NOMO-1 treated with dmso at 0.1 percent for 144 hours (cell line): ENCODE measurements at regions not wholly inside any gene's neighbourhood (a gene's known extent, or its start where the extent isn't known, plus 50 kb on each side); places are given as distances from the start of the nearest gene placed in this dataset.

Experiments
- DNase-seq: peaks from one replicate; lab custom pipeline; 2025; ENCODE audit not compliant: unreplicated experiment; lab: John Stamatoyannopoulos, UW

- DNase-seq: no peak
Observed at GRCh38 chr9:120292606-120293005, 287.4 kb downstream of the CDK5RAP2 start.

GRCh38 chr9:120291050-120291449 lies 288.9 kb downstream of the CDK5RAP2 start:
- no peak for DNase-seq

- DNase-seq: no peak
Observed at GRCh38 chr9:120289990-120290975, 289.7 kb downstream of the CDK5RAP2 start.

GRCh38 chr9:120289098-120289497 lies 290.9 kb downstream of the CDK5RAP2 start:
- no peak for DNase-seq

GRCh38 chr9:120286530-120286929 lies 293.4 kb downstream of the CDK5RAP2 start:
- no peak for DNase-seq

- no peak for DNase-seq
Observed at GRCh38 chr9:120284821-120285220, 295.1 kb downstream of the CDK5RAP2 start.

GRCh38 chr9:120281665-120282064 lies 298.3 kb downstream of the CDK5RAP2 start:
- no peak for DNase-seq

GRCh38 chr9:120267929-120268328 lies 312.0 kb downstream of the CDK5RAP2 start:
- no peak for DNase-seq

GRCh38 chr9:120265791-120266190 lies 314.2 kb downstream of the CDK5RAP2 start:
- DNase-seq: no peak

GRCh38 chr9:120264528-120264927 lies 315.4 kb downstream of the CDK5RAP2 start:
- no peak for DNase-seq

GRCh38 chr9:120263836-120264235 lies 316.1 kb downstream of the CDK5RAP2 start:
- DNase-seq: no peak

GRCh38 chr9:120261419-120261818 lies 318.5 kb downstream of the CDK5RAP2 start:
- no peak for DNase-seq

- DNase-seq: no peak
Observed at GRCh38 chr9:120259100-120259499, 320.9 kb downstream of the CDK5RAP2 start.

- no peak for DNase-seq
Observed at GRCh38 chr9:120258096-120258495, 321.9 kb downstream of the CDK5RAP2 start.

- no peak for DNase-seq
Observed at GRCh38 chr9:120257483-120257882, 322.5 kb downstream of the CDK5RAP2 start.

- DNase-seq: no peak
Observed at GRCh38 chr9:120256146-120256545, 323.8 kb downstream of the CDK5RAP2 start.

GRCh38 chr9:120252248-120252647 lies 327.7 kb downstream of the CDK5RAP2 start:
- DNase-seq: no peak

- DNase-seq: no peak
Observed at GRCh38 chr9:120242116-120242811, 337.7 kb downstream of the CDK5RAP2 start.

- no peak for DNase-seq
Observed at GRCh38 chr9:120236596-120236995, 343.4 kb downstream of the CDK5RAP2 start.

- DNase-seq: no peak
Observed at GRCh38 chr9:120235081-120235480, 344.9 kb downstream of the CDK5RAP2 start.

GRCh38 chr9:120230227-120230626 lies 349.7 kb downstream of the CDK5RAP2 start:
- no peak for DNase-seq

- DNase-seq: no peak
Observed at GRCh38 chr9:120221844-120222243, 358.1 kb downstream of the CDK5RAP2 start.
